ENCODE measurements at regions not wholly inside any gene's neighbourhood (a gene's known extent, or its start where the extent isn't known, plus 50 kb on each side); places are given as distances from the start of the nearest gene placed in this dataset.
A peak's percentile ranks its signal among the peaks of the same experiment; 100 is the strongest.

DNA sequence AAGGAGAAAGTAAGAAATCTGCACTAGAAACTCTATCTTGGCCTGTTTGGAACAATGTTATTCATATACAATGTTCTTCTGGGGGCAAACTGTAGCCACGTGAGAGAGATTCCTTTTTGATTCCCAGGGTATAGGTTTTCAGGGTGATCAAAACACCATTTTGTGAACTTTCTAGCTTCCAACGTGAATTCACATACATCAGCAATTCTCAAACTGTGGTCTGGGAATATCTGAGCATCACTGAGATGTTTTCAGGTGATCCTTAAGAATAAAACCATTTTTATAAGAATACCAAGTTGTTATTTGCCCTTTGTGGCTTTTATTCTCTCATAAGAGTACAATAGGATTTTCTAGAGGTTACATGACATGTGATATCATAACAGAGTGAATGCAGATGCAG lies 66.9 kb upstream of the ATP1A1 start:
- intact Hi-C loops (cut with DNase I), result no loop called here
- Histone ChIP-seq H3K4me3 (no peak overlapping the region), H3K27ac (no peak overlapping the region), H3K9me3 (no peaks in the 10 kb centered on the region), H3K4me1 (peaks cover under 1 to 24% (median 13%) of the 10 kb centered on the region in 3 donors), H3K36me3 (no peaks in the 10 kb centered on the region), H3K27me3 (no peaks in the 10 kb centered on the region)
- TF ChIP-seq, protein P1, sequence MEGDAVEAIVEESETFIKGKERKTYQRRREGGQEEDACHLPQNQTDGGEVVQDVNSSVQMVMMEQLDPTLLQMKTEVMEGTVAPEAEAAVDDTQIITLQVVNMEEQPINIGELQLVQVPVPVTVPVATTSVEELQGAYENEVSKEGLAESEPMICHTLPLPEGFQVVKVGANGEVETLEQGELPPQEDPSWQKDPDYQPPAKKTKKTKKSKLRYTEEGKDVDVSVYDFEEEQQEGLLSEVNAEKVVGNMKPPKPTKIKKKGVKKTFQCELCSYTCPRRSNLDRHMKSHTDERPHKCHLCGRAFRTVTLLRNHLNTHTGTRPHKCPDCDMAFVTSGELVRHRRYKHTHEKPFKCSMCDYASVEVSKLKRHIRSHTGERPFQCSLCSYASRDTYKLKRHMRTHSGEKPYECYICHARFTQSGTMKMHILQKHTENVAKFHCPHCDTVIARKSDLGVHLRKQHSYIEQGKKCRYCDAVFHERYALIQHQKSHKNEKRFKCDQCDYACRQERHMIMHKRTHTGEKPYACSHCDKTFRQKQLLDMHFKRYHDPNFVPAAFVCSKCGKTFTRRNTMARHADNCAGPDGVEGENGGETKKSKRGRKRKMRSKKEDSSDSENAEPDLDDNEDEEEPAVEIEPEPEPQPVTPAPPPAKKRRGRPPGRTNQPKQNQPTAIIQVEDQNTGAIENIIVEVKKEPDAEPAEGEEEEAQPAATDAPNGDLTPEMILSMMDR (IDR thresholded peaks at IDR 0.05), result no peak
- ATAC-seq, result no peak
- DNase-seq, result no peak
- no peak for FAIRE-seq
- 84 to 85% methylated on average over 2 of the region's 2 CpGs for WGBS, 2 donors

DNA sequence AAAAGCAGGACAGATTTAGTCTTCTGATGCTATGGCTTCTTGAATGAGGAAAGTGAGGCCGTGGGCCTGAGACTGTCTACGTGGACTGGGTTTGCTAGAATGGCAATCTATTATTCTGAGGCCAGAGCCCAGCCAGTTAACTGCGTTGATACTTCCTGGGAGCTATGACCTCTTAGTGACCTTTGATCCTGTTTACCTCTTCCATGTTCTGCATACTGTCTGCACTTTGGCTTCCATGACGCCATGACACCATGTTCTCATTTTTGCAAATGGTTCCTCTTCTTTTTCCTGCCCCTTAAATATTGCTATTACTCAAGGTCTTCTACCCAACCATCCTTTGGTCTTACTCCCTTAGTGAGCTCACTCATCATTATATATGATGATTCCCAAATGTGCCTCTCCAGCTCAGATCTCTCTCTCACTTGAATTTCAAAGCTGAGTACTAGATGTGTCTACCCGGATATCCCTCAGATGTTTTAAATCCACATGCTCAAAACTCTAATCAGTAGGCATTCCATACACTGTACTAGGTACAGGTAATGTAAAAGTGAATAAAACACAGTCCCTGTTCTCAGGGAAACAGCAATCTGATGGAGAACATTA lies 66.1 kb upstream of the ATP1A1 start:
- FAIRE-seq, result no peak
- intact Hi-C loops (cut with DNase I), result no loop called here
- 90 to 92% methylated on average over 5 of the region's 5 CpGs for WGBS, 2 donors

DNA sequence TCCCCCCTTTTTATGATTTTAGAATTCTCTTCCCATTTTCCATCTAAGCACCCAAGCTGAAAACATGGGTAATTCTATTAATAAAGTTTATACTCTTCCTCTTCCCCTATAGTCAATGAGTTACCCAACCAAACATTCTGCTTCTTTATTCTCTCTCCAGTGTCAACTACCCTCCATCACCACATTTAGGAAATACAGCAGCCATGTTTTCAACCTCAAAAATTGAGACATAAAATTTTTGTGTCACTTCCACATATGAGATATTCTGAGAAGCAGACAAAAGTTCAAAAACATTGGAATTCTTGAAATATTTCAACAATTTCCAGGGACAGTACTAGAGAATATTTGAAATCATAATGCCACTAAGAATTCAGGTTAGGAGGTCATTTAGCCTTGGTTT lies 64.8 kb upstream of the ATP1A1 start:
- FAIRE-seq (no peak), ATAC-seq (no peak), DNase-seq (no peak)
- Histone ChIP-seq H3K27ac (no peak overlapping the region), H3K36me3 (no peaks in the 10 kb centered on the region), H3K4me1 (peaks cover 16 to 39% (median 29%) of the 10 kb centered on the region in 3 donors), H3K27me3 (no peaks in the 10 kb centered on the region), H3K4me3 (no peak overlapping the region), H3K9me3 (no peaks in the 10 kb centered on the region)
- intact Hi-C loops (cut with DNase I), result no loop called here
- TF ChIP-seq, protein P1 (IDR thresholded peaks at IDR 0.05), result no peak

More for the DNA sequence above, 66.1 kb upstream of the ATP1A1 start:
- TF ChIP-seq, protein P1 (IDR thresholded peaks at IDR 0.05), result no peak
- Histone ChIP-seq H3K9me3 (no peaks in the 10 kb centered on the region), H3K4me1 (peaks cover 4 to 33% (median 17%) of the 10 kb centered on the region in 3 donors), H3K4me3 (no peak overlapping the region), H3K36me3 (no peaks in the 10 kb centered on the region), H3K27me3 (no peaks in the 10 kb centered on the region), H3K27ac (no peak overlapping the region)
- no peak for DNase-seq
- no peak for ATAC-seq

DNA sequence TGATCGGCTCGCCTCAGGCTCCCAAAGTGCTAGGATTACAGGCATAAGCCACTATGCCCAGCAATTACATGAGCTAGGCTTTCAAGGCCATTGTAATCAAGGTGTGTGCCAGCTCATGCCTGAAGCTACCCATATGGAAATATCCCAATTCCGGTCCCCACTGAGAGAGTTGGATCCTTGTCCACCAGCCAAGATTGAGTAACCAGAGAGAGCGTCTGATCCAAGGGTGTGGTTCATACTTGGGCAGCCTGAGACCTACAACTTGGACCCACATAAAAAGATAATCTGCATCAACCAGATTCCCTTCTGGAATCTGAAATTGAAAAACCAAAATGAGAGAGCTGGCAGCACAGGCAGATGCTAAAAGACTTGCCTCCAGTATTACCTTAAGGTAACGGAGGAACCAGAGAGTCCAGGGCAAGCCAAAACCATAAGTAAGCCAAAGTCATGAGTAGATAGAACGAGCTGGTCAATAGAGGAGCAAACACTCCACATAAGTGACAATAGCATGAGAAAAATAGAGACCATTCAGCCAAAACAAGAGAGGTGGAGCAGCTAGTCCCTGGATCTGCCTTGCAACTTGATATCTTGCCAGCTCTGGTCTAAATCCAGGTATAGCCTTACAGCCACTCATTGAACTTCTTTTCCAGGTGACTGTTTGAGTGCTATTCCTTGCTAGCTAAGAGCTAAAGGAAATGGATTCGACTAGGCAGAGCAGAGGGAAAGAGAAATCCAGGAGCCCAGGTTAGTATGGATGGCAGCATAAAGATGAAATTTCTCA lies 63.8 kb upstream of the ATP1A1 start:
- no peak for FAIRE-seq
- peaks cover 24 to 49% (median 38%) of the 10 kb centered on the region in 3 donors for H3K4me1 ChIP-seq
- H3K4me3 ChIP-seq, result no peak overlapping the region
- TF ChIP-seq, protein P1 (IDR thresholded peaks at IDR 0.05), result no peak
- no peaks in the 10 kb centered on the region for H3K27me3 ChIP-seq
- peak in 1 of 6 donors; percentile 32 for DNase-seq
- no peaks in the 10 kb centered on the region for H3K9me3 ChIP-seq
- peak in 2 of 4 donors; percentile 3 to 24 for ATAC-seq
- 56 to 58% methylated on average over 7 of the region's 7 CpGs for WGBS, 2 donors
- H3K36me3 ChIP-seq, result no peaks in the 10 kb centered on the region
- peak overlapping the region in 1 of 4 donors; percentile 27 for H3K27ac ChIP-seq
- intact Hi-C loops (cut with DNase I), result no loop called here

DNA sequence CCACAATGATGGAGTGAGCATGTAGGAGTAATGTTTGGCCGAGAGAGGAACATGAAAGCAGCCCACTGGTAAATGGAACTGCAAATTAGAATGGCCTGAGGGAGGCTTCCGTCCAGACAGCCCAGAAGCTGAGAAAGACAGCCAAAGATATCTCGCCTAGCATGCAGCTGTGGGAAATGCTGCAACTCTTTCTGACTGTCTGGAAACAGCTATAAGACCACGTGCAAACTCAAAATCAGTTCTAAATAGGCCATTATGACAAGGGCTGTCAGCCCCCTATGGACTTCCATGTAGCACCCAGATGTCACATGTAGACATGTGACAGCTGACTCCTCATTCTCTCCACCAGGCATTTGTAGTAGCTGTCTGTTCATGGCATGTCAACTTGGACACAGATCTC lies 62.9 kb upstream of the ATP1A1 start:
- no peaks in the 10 kb centered on the region for H3K27me3 ChIP-seq
- WGBS, 2 donors, result 88 to 89% methylated on average over 4 of the region's 4 CpGs
- peak overlapping the region in 1 of 4 donors; percentile 86 for H3K27ac ChIP-seq
- H3K9me3 ChIP-seq, result no peaks in the 10 kb centered on the region
- no peak overlapping the region for H3K4me3 ChIP-seq
- FAIRE-seq (no peak), ATAC-seq (no peak), DNase-seq (no peak)
- intact Hi-C loops (cut with DNase I), result loop anchor here in 1 of 3 donors (10.0 kb wide), 1 partner anchor 65 kb away; the partner anchor contains the start of gene ATP1A1
- peaks cover 33 to 57% (median 47%) of the 10 kb centered on the region in 3 donors for H3K4me1 ChIP-seq
- no peaks in the 10 kb centered on the region for H3K36me3 ChIP-seq
- TF ChIP-seq, protein P1 (IDR thresholded peaks at IDR 0.05), result no peak
